HG03520 (cell line): ENCODE measurements at regions not wholly inside any gene's neighbourhood (a gene's known extent, or its start where the extent isn't known, plus 50 kb on each side); places are given as distances from the start of the nearest gene placed in this dataset.
"Not testable (repeated sequence)": the region's sequence is repeated elsewhere in the genome, so short reads cannot be mapped to it uniquely, and the experiment has no call there.

Experiments
- ATAC-seq: cut with Tn5 transposase; IDR thresholded peaks from one replicate; pipeline ENCODE4 v1.9.1; 2021; ENCODE audit warnings: mild to moderate bottlenecking, moderate library complexity; ENCODE audit not compliant: unreplicated experiment

- not testable (repeated sequence) for ATAC-seq
Observed at GRCh38 chr2:209261366-209262053, 162.3 kb upstream of the MAP2 start.

GRCh38 chr2:209269024-209269423, 154.8 kb upstream of the MAP2 start:
- no peak for ATAC-seq

DNA sequence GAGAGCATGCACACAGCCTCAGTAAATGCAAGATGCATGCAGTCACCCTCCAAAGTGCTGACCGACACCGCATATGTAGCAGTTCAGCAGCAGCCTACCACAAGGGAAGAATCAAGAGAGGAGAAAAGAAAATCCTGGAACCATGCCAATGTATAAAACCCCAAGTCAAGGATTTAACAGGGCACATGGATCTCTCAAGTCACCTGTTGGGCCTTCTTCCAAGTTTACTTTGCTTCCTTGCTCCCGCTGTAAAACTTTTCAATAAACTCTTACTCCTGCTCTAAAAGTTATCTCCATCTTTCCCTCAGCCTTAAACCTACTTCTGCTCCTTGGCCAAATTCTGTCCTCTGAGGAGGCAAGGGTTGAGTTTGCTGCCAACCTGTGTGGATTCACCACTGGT, 147.8 kb upstream of the MAP2 start:
- ATAC-seq = no peak

DNA sequence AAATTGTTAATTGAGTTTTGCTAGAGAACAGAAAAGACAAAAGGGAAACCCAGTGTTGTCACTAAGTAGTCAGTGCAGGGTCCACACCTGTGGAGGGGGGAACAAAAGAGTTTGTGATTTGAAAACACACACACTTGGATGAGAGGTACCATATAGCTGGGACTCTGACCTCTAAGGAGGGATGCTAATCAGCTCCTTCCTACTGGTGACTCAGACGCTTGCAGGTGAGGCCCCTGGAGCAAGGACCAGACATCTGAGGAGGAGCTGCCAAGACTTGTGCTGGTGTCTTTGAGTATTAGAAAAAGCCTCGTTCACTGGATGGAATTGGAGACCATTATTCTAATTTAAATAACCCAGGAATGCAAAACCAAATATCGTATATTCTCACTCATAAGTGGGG, 146.4 kb upstream of the MAP2 start:
- ATAC-seq = no peak

GRCh38 chr2:209298601-209299000, 125.2 kb upstream of the MAP2 start:
- ATAC-seq = no peak

GRCh38 chr2:209299478-209299877, 124.4 kb upstream of the MAP2 start:
- not testable (repeated sequence) for ATAC-seq

- ATAC-seq = not testable (repeated sequence)
Observed at GRCh38 chr2:209300766-209301165, 123.1 kb upstream of the MAP2 start.

DNA sequence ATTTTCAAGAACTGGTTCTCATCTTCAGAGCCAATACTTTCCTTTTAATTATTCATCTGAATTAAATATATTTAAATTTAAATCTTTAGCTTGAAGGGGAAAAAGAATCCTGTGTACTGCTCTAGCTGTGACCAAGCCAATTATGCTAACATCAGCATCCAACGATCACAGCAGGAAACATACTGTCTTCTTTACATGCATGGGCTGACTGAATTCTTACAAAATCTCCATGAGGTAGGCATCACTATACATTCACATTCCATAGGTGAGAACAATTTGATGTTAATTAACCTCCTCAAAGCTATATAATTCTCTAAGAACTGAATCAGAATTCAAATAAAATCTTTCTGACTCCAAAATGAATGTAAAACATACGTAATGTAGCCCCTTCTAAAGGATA, 118.8 kb upstream of the MAP2 start:
- ATAC-seq = no peak

- ATAC-seq = no peak
Observed at GRCh38 chr2:209305746-209306196, 118.1 kb upstream of the MAP2 start.

GRCh38 chr2:209307161-209308001, 116.5 kb upstream of the MAP2 start:
- ATAC-seq = no peak

DNA sequence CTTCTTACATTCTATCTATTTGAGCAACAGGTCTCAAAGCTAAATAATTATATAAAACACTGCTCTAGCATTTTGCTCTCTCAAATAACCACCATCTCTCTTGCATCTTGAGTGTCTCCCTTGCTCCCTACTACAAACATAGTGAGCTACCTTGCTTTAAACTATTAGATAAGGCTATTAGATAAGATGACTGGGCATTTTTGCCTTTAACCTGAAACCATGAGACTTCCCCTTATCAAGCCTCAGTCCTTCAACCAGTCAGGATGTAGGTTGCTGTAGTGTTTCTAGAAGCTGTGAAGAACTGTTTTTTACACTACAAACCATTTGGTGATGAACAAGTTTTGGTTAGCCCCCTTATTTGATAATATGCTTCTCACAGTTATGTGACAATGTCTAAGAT, 115.4 kb upstream of the MAP2 start:
- no peak for ATAC-seq

- ATAC-seq = no peak
Observed at GRCh38 chr2:209311948-209312347, 111.9 kb upstream of the MAP2 start.

GRCh38 chr2:209312450-209312849, 111.4 kb upstream of the MAP2 start:
- ATAC-seq = not testable (repeated sequence)

DNA sequence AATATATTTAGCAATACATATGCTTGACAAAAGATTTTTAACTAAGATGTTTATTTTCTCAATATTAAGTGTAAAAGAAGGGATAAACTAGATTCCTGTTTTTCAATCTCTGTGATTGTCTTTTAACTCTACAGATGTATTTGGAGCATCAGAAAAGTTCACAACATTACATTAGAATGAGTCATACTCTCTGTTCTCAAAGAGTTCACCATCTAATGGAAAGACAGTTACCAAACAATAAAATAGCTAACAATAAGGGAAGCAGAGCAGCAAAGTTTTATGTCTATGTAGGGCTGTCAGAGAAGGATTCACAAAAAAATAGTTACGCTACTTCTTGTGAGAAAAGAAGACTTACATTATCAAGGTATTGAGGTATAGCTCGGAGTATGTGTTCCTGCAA, 109.2 kb upstream of the MAP2 start:
- no peak for ATAC-seq

DNA sequence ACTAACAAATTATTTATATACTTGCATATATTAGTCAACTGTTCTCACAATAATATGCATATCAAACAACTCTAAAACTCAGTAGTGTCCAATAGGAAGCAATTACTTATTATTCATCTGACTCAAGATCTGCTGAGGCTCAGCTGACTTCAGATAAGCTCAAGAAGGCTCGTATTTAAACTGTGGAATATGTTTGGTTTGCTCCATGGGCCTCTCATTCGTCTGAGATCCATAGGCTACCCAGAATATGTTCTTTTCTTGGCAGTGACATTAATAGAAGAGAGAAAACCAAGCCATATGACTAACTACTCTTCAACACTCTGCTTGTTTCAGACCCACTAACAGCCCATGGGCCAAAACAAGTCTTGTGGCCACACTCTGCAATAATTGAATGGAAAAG, 107.7 kb upstream of the MAP2 start:
- ATAC-seq = no peak

GRCh38 chr2:209321076-209321475, 102.8 kb upstream of the MAP2 start:
- ATAC-seq = no peak

DNA sequence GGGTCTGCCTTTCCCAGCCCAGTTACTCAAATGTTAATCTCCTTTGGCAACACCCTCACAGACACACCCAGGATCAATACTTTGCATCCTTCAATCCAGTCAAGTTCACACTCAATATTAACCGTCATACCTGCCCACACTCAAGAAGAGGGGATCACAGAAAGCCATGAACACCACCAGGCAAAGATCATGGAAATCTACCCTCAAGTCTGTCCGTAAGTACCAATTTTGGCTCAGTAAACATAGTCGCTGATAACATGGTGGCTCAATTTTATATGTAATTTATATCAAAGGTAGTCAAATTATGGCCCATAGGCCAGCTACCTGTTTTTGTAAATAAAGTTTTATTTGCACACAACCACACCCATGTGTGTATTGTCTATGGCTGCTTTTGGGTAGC, 102.3 kb upstream of the MAP2 start:
- no peak for ATAC-seq

DNA sequence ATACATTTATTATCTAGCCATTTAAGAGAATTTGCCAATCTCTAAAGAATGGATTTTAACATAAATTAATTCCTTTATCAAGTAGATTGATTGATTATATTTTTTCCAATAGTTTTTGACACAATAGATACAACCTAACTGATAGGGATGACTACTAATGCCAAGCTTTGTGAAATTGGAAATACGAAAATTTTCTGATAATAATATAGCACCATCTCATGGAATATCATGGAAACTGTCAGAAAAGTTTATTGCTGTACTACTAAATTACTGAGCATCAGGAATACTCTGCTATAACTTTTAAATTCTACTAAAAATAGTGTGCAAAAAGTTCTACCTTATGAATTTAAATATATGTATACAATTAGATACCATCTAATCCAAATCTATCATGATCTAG, 101.8 kb upstream of the MAP2 start:
- ATAC-seq = no peak

- ATAC-seq = no peak
Observed at GRCh38 chr2:209322905-209323512, 100.8 kb upstream of the MAP2 start.

GRCh38 chr2:209323738-209324137, 100.1 kb upstream of the MAP2 start:
- no peak for ATAC-seq

DNA sequence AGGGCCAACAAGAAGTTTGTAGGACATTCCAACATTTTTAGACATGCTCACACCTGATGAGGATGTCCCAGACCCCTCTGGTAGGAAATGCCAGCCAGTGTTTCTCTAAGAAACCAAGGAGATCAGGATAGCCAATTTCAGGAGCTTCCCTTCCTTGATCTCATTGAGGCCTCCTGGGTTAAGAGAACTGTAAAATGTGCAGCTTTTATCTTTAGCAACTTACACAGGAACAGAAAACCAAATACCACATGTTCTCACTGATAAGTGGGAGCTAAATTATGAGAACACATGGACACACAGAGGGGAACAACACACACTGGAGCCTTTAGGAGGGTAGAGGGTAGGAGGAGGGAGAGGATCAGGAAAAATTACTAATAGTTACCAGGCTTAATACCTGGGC, 99.6 kb upstream of the MAP2 start:
- ATAC-seq = no peak

DNA sequence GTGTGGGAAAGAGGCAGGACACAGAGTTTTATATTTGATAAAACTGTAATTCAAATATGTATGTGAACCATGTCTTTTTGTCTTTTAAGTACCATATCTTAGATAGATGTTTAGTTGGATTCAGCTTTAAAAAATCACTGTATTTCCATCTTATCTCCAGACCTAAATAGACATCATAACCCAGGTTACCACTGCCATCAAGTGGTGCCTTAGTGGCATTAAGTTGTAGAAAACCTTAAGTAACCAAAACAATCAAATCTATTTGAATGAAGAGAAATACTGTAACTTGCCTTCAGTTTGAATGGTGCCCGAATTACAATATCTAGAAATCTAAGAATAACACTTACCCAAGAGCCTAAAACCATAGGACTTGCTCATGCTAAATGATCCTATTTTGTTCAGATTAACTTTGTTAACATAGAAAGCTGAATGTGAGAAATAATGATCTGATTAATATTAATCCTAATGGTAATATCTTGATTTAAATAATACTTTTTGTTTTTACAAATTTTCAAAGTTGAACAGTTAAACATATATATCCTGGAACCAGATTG, 92.5 kb upstream of the MAP2 start:
- ATAC-seq = no peak
